Neural cell (in vitro differentiated cells): ENCODE measurements at regions not wholly inside any gene's neighbourhood (a gene's known extent, or its start where the extent isn't known, plus 50 kb on each side); places are given as distances from the start of the nearest gene placed in this dataset.

ENCODE experiments used
- EP300 ChIP-seq: fragments of 450-650 bp; conservative IDR thresholded peaks from 2 replicates; pipeline ENCODE4 v1.6.1; 2014; ENCODE audit warnings: antibody characterized with exemption, mild to moderate bottlenecking, moderate library complexity; ENCODE audit not compliant: poor library complexity, severe bottlenecking
- RAD21 ChIP-seq: fragments of 450-650 bp; conservative IDR thresholded peaks from 2 replicates; pipeline ENCODE4 v1.6.1; 2014; ENCODE audit warnings: antibody characterized with exemption, mild to moderate bottlenecking, moderate library complexity
- TF ChIP-seq, protein P1 (sequence below): fragments of 450-650 bp; IDR thresholded peaks from 2 replicates; pipeline ENCODE4 v1.5.1; 2014; ENCODE audit warnings: antibody characterized with exemption, mild to moderate bottlenecking, moderate library complexity; ENCODE audit not compliant: poor library complexity, severe bottlenecking

DNA sequence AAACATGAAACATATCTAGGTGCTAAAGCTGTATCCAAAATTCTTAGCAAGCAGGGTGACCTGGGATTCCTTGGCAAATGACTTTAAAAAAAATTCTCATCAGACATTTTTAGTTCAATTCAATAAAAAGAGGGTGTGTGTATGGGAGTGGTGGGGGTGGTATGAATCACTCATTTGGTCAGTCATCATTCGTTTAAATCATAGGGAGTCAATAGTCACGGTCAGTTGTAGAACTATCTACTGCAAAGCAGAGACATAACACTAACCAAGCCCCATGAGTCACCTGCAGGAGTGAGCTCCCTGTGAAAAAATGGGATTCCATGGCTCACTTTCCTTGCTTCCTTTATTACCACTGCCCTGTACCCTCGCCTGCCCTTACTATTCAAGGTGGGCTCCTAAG, 380.6 kb upstream of the TCF4 start:
- TF ChIP-seq, protein P1, sequence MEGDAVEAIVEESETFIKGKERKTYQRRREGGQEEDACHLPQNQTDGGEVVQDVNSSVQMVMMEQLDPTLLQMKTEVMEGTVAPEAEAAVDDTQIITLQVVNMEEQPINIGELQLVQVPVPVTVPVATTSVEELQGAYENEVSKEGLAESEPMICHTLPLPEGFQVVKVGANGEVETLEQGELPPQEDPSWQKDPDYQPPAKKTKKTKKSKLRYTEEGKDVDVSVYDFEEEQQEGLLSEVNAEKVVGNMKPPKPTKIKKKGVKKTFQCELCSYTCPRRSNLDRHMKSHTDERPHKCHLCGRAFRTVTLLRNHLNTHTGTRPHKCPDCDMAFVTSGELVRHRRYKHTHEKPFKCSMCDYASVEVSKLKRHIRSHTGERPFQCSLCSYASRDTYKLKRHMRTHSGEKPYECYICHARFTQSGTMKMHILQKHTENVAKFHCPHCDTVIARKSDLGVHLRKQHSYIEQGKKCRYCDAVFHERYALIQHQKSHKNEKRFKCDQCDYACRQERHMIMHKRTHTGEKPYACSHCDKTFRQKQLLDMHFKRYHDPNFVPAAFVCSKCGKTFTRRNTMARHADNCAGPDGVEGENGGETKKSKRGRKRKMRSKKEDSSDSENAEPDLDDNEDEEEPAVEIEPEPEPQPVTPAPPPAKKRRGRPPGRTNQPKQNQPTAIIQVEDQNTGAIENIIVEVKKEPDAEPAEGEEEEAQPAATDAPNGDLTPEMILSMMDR, result no peak
- TF ChIP-seq RAD21, result no peak
- no peak for TF ChIP-seq EP300
